K562 (cell line): ENCODE measurements at regions not wholly inside any gene's neighbourhood (a gene's known extent, or its start where the extent isn't known, plus 50 kb on each side); places are given as distances from the start of the nearest gene placed in this dataset.

Source experiments
- ATAC-seq: fragments of 200-7000 bp; cut with Tn5 transposase; 3 replicates; pipeline ENCODE4 v1.9.1; 2020; ENCODE audit warnings: moderate library complexity
- BruUV-seq: library from RNA; stranded (reverse); fragments of 400-500 nt; replicated peaks from 2 replicates; lab custom pipeline; 2021; lab: Mats Ljungman, UMichigan
- CTCF ChIA-PET: fragments of 300-600 bp; formaldehyde crosslinking; extraction: SDS; loops from one replicate; lab custom pipeline; 2021; ENCODE audit warnings: low intra/inter-chr PET ratio; lab: Yijun Ruan, JAX
- POLR2A ChIA-PET: fragments of 300-600, 350-650 bp; sonication (Branson Sonifier 250); formaldehyde crosslinking; extraction: SDS; loops from one replicate; lab custom pipeline; 2021; ENCODE audit warnings: antibody characterized with exemption, inconsistent platforms; lab: Yijun Ruan, JAX
- DNase-seq, 4 experiments: peaks; one replicate each; pipeline versions ENCODE4 v3.0.0 to v3.0.0-alpha.2; 2011 to 2018; ENCODE audit warnings: low spot score in 3 of 4, mixed read lengths in 3 of 4; ENCODE audit errors: extremely low read depth in 1 of 4
- FAIRE-seq: peaks from 2 replicates; lab custom pipeline; 2011; peaks lifted over from hg19 to GRCh38; lab: Jason Lieb, UNC
- H2AFZ ChIP-seq: 2 replicates; pipeline ENCODE4 v1.6.0; 2011; ENCODE audit warnings: low read depth, low read length, control low read depth, inconsistent platforms
- H3K27ac ChIP-seq: fragments of 200-600 bp; 3 replicates; pipeline ENCODE4 v1.8.0; 2011; ENCODE audit warnings: low read depth, mild to moderate bottlenecking, control low read depth, inconsistent platforms, low read length, moderate library complexity, mixed read lengths; ENCODE audit errors: extremely low read depth
- H3K27me3 ChIP-seq, 2 experiments: fragments of 300-600 bp in 1 of 2; 2 replicates in 1 of 2; 3 replicates in 1 of 2; pipeline versions ENCODE4 v1.6.0 to v1.8.0; 2011; ENCODE audit warnings: inconsistent platforms in 2 of 2, low read length in 2 of 2, mild to moderate bottlenecking in 1 of 2, mixed read lengths in 1 of 2, moderate library complexity in 1 of 2; ENCODE audit not compliant: control insufficient read depth in 2 of 2, insufficient read depth in 2 of 2
- H3K36me3 ChIP-seq: fragments of 300-600 bp; 3 replicates; pipeline ENCODE4 v1.8.0; 2011; ENCODE audit warnings: mild to moderate bottlenecking, low read length, inconsistent platforms; ENCODE audit not compliant: control insufficient read depth, insufficient read depth
- H3K4me1 ChIP-seq, 2 experiments: fragments of 200-600 bp in 1 of 2; replicated peaks in 1 of 2; 2 replicates in 1 of 2; 3 replicates in 1 of 2; pipeline versions ENCODE4 v1.5.1 to v1.8.0; 2011; ENCODE audit warnings: inconsistent platforms in 2 of 2, low read length in 2 of 2, mild to moderate bottlenecking in 1 of 2, mixed read lengths in 1 of 2, moderate library complexity in 1 of 2; ENCODE audit not compliant: control insufficient read depth in 2 of 2, insufficient read depth in 2 of 2
- H3K4me2 ChIP-seq: 2 replicates; pipeline ENCODE4 v1.6.1; 2011; ENCODE audit warnings: low read length, control low read depth, inconsistent platforms, mixed read lengths; ENCODE audit not compliant: insufficient read depth
- H3K4me3 ChIP-seq: fragments of 200-600 bp; sonication (generic), shearing (Covaris generic); 2 replicates; pipeline ENCODE4 v1.5.1; 2016; ENCODE audit warnings: control low read depth, inconsistent platforms
- H3K79me2 ChIP-seq: fragments of 200-600 bp; 3 replicates; pipeline ENCODE4 v1.8.0; 2011; ENCODE audit warnings: low read length, inconsistent platforms; ENCODE audit not compliant: control insufficient read depth, insufficient read depth
- H3K9ac ChIP-seq, 2 experiments: 2 replicates each; pipeline versions ENCODE4 v1.6.0 to v1.6.1; 2011; ENCODE audit warnings: low read depth in 2 of 2, low read length in 2 of 2, control low read depth in 1 of 2, inconsistent platforms in 1 of 2, mild to moderate bottlenecking in 1 of 2, mixed read lengths in 1 of 2; ENCODE audit not compliant: insufficient read depth in 1 of 2
- H3K9me1 ChIP-seq: one replicate; pipeline ENCODE4 v1.6.0; 2011; ENCODE audit warnings: inconsistent platforms, mild to moderate bottlenecking, low read length, moderate library complexity; ENCODE audit not compliant: control insufficient read depth, insufficient read depth
- H3K9me3 ChIP-seq: replicated peaks from 2 replicates; pipeline ENCODE4 v1.5.1; 2011; ENCODE audit warnings: low read depth, low read length, inconsistent platforms; ENCODE audit not compliant: control insufficient read depth, insufficient read depth
- H4K20me1 ChIP-seq: replicated peaks from 2 replicates; pipeline ENCODE4 v1.6.1; 2011; ENCODE audit warnings: low read length, inconsistent platforms, mixed read lengths; ENCODE audit not compliant: control insufficient read depth, insufficient read depth
- ARID2 ChIP-seq: fragments of 450-650 bp; IDR thresholded peaks from 2 replicates; pipeline ENCODE4 v1.6.1; 2017; ENCODE audit warnings: antibody characterized with exemption, mild to moderate bottlenecking
- BRCA1 ChIP-seq, 2 experiments: fragments of 450-650 bp in 1 of 2; sonication (generic) in 1 of 2; formaldehyde crosslinking in 1 of 2; IDR thresholded peaks; 2 replicates each; pipeline versions ENCODE4 v1.5.0 to v1.6.1; 2017 to 2020; ENCODE audit warnings: mild to moderate bottlenecking in 1 of 2, missing genetic modification reagents in 1 of 2
- EHMT2 ChIP-seq: fragments of 450-650 bp; IDR thresholded peaks from 2 replicates; pipeline ENCODE4 v1.6.1; 2018; ENCODE audit warnings: antibody characterized with exemption
- NFIC ChIP-seq: fragments of 450-650 bp; IDR thresholded peaks from 2 replicates; pipeline ENCODE4 v1.6.1; 2017; ENCODE audit warnings: mild to moderate bottlenecking, inconsistent platforms
- U2AF1 ChIP-seq: fragments of 200-400 bp; formaldehyde crosslinking; optimal IDR thresholded peaks from 2 replicates; pipeline ENCODE3; 2017; ENCODE audit warnings: mild to moderate bottlenecking, low read depth, low read length, moderate library complexity
- YY1 ChIP-seq, 3 experiments: IDR thresholded peaks; 2 replicates each; pipeline ENCODE4 v1.6.1; 2011; ENCODE audit warnings: low read length in 2 of 3, mild to moderate bottlenecking in 2 of 3, moderate library complexity in 2 of 3, borderline replicate concordance in 1 of 3, control low read depth in 1 of 3, low read depth in 1 of 3; ENCODE audit not compliant: insufficient read depth in 3 of 3, insufficient replicate concordance in 2 of 3, control insufficient read depth in 1 of 3, insufficient read length in 1 of 3; ENCODE audit errors: extremely low read depth in 1 of 3
- WGBS: fragments of 100-300 bp; shearing (Covaris generic); methylation state at CpG from one replicate; pipeline ENCODE4 v1.1.6; 2016; ENCODE audit warnings: low coverage, mixed read lengths; ENCODE audit not compliant: insufficient coverage; ENCODE audit errors: missing lambda C conversion rate; 5-methylcytosine and 5-hydroxymethylcytosine counted together
- in situ Hi-C: fragments of 300-500 bp; cut with MboI; formaldehyde crosslinking; loops from 4 replicates; pipeline ENCODE4 v1.15.0; 2018; ENCODE audit warnings: inconsistent platforms, mixed read lengths
- intact Hi-C: fragments of 100-400 bp; cut with micrococcal nuclease; formaldehyde crosslinking; loops from 2 replicates; pipeline ENCODE4 v1.14.2; 2022
- TF ChIP-seq, protein P1 (sequence below): fragments of 250-450 bp; sonication (Bioruptor Pico); IDR thresholded peaks from 2 replicates; pipeline ENCODE4 v1.5.0; 2020; ENCODE audit warnings: mild to moderate bottlenecking, borderline replicate concordance

DNA sequence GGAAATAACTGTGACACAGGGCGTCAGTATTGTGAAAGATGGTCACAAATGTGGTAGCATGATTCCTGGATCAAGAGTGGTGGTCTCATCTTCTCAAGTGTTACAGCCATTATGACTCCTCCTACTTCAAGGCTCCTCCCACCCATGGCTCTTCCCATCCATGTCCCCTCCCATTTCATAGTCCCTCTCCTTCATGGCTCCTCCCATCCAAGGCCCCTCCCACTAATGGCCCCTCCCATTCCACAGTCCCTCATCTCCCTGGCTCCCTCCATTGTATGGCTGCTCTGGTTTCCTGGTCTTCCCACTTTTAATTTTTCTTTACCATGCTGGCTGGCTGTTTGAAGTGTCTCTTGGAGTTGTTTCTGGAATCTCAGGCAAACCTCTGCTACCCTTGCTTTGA, 1375.2 kb upstream of the TMEM132C start:
- 0 out of 2 replicates have a peak overlapping the region, but pooled peaks have one; percentile 1 for H2AFZ ChIP-seq
- H3K27ac ChIP-seq = no peak overlapping the region
- peak; percentile 80 for FAIRE-seq
- in situ Hi-C loops = no loop called here
- no peak overlapping the region for H3K4me2 ChIP-seq
- TF ChIP-seq NFIC (no peak), YY1 (IDR thresholded peaks at IDR 0.05; ENCODE audit: borderline replicate concordance in 1 of 3, control insufficient read depth in 1 of 3, extremely low read depth in 1 of 3, insufficient read depth in 3 of 3, insufficient read length in 1 of 3, insufficient replicate concordance in 2 of 3, low read depth in 1 of 3, low read length in 2 of 3) (peak in 1 of 3 experiments; percentile 39)
- ChIA-PET POLR2A (no interaction called here), CTCF (no interaction called here)
- H3K9me1 ChIP-seq = no peaks in the 10 kb centered on the region
- H3K9me3 ChIP-seq = peaks cover 2% of the 10 kb centered on the region; the same call in 1 of the 2 replicates
- DNase-seq = peak; percentile 67 to 87 (median 82)
- H4K20me1 ChIP-seq = no peaks in the 10 kb centered on the region
- intact Hi-C loops = no loop called here
- H3K36me3 ChIP-seq = no peaks in the 10 kb centered on the region
- no peaks in the 10 kb centered on the region for H3K27me3 ChIP-seq
- 100% methylated on average over 1 of the region's 1 CpG for WGBS
- H3K79me2 ChIP-seq = no peaks in the 10 kb centered on the region
- peak; percentile 100 for ATAC-seq
- no peak overlapping the region for H3K9ac ChIP-seq
- BruUV-seq = no TSS peak
- no peaks in the 10 kb centered on the region; a peak in 1 of 5 replicates for H3K4me1 ChIP-seq
- H3K4me3 ChIP-seq = no peak overlapping the region

DNA sequence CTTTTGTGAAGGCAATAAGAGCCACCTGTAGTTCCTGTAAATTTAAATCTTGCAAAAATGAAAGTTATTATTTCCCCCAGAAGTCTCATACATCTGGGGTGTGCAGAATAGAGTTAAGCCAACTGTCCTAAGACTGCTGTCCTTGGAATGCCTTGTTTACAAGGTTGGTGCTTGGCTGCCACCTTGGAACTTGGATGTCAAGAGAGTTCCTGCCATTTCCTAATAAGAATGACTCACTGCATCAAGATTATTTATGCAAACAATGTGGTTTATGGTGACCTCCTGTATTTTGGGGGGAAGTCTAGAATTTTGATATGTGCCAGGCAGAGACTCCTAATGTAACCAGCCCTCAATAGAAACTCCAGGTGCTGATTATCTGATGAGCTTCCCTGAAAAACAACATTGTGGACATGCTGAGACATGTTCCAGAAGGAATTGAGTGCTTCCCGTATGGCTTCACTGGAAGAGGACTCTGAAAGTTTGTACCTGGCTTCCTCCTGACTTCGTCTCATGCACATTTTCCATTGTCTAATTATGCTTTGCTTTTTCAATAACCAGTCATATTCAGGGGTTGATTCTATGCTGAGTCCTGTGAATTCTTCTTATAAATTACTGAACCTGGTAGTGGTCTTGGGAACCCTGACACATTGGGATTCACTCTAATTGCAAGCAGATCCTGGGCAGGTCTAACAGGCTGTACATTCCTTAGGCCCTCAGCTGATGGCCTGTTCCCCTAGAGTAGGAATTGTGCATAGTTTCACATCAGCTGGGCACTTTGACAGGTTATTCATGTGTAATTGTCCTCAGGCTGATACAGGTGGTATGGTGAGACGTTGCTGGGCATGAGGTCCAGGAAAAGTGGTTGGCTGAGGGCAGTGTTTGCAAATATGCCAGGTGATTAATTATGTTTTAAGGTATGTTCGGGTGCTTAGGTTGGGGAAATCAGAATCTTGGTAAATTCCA, 1370.7 kb upstream of the TMEM132C start:
- Histone ChIP-seq H3K27me3 (no peaks in the 10 kb centered on the region), H3K27ac (no peak overlapping the region), H3K9me3 (peaks cover 2% of the 10 kb centered on the region; the same call in 1 of the 2 replicates), H2AFZ (no peak overlapping the region), H3K36me3 (no peaks in the 10 kb centered on the region), H3K4me3 (no peak overlapping the region), H3K9me1 (no peaks in the 10 kb centered on the region), H3K4me1 (peaks cover 0 to 10% of the 10 kb centered on the region in 2 experiments; a peak in 3 of 5 replicates), H4K20me1 (no peaks in the 10 kb centered on the region), H3K79me2 (0 out of 3 replicates have a peak, but pooled peaks cover 5% of the 10 kb centered on the region), H3K9ac (no peak overlapping the region), H3K4me2 (no peak overlapping the region)
- BruUV-seq = no TSS peak
- ChIA-PET CTCF (no interaction called here), POLR2A (no interaction called here)
- 60% methylated on average over 4 of the region's 4 CpGs for WGBS
- in situ Hi-C loops = no loop called here
- DNase-seq (no peak), ATAC-seq (no peak), FAIRE-seq (peak; percentile 23)
- intact Hi-C loops = no loop called here
- TF ChIP-seq, protein P1, sequence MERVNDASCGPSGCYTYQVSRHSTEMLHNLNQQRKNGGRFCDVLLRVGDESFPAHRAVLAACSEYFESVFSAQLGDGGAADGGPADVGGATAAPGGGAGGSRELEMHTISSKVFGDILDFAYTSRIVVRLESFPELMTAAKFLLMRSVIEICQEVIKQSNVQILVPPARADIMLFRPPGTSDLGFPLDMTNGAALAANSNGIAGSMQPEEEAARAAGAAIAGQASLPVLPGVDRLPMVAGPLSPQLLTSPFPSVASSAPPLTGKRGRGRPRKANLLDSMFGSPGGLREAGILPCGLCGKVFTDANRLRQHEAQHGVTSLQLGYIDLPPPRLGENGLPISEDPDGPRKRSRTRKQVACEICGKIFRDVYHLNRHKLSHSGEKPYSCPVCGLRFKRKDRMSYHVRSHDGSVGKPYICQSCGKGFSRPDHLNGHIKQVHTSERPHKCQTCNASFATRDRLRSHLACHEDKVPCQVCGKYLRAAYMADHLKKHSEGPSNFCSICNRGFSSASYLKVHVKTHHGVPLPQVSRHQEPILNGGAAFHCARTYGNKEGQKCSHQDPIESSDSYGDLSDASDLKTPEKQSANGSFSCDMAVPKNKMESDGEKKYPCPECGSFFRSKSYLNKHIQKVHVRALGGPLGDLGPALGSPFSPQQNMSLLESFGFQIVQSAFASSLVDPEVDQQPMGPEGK (CRISPR knock-in tag) = no peak
- TF ChIP-seq EHMT2 = no peak
- TF ChIP-seq U2AF1 = no peak
- no peak for TF ChIP-seq BRCA1 (IDR thresholded peaks at IDR 0.05)
- no peak for TF ChIP-seq BRCA1 (CRISPR knock-in tag; IDR thresholded peaks at IDR 0.05)
- TF ChIP-seq ARID2 = no peak
- TF ChIP-seq, all 486 proteins: peak for 0
